RWPE2 (cell line): ENCODE measurements at regions not wholly inside any gene's neighbourhood (a gene's known extent, or its start where the extent isn't known, plus 50 kb on each side); places are given as distances from the start of the nearest gene placed in this dataset.
A peak's percentile ranks its signal among the peaks of the same experiment; 100 is the strongest.

Experiments
- ATAC-seq: fragments of 200-7000 bp; cut with Tn5 transposase; 3 replicates; pipeline ENCODE4 v1.9.1; 2021; ENCODE audit warnings: low read depth
- DNase-seq: peaks from one replicate; pipeline ENCODE4 v3.0.0-alpha.2; 2020; ENCODE audit warnings: low spot score
- H3K27ac ChIP-seq: fragments of 450-650 bp; 2 replicates; pipeline ENCODE4 v1.5.1; 2017; ENCODE audit warnings: mild to moderate bottlenecking; ENCODE audit not compliant: poor library complexity, severe bottlenecking
- H3K27me3 ChIP-seq: fragments of 250-450 bp; sonication (Bioruptor Pico); 2 replicates; pipeline ENCODE4 v1.5.1; 2021; ENCODE audit warnings: mild to moderate bottlenecking, moderate library complexity; ENCODE audit not compliant: insufficient read depth, poor library complexity, severe bottlenecking
- H3K36me3 ChIP-seq: fragments of 250-450 bp; sonication (Bioruptor Pico); 2 replicates; pipeline ENCODE4 v1.5.1; 2020; ENCODE audit warnings: low read depth, mild to moderate bottlenecking, moderate library complexity
- H3K4me1 ChIP-seq: fragments of 250-450 bp; sonication (Bioruptor Pico); 2 replicates; pipeline ENCODE4 v1.5.1; 2021; ENCODE audit warnings: mild to moderate bottlenecking, moderate library complexity; ENCODE audit not compliant: insufficient read depth, poor library complexity, severe bottlenecking
- H3K4me3 ChIP-seq: fragments of 250-450 bp; sonication (Bioruptor Pico); 2 replicates; pipeline ENCODE4 v1.5.1; 2021; ENCODE audit warnings: mild to moderate bottlenecking, moderate library complexity; ENCODE audit not compliant: severe bottlenecking
- H3K9me3 ChIP-seq: fragments of 250-450 bp; sonication (Bioruptor Pico); 2 replicates; pipeline ENCODE4 v1.5.1; 2021; ENCODE audit warnings: mild to moderate bottlenecking, moderate library complexity; ENCODE audit not compliant: severe bottlenecking
- TF ChIP-seq, protein P1 (sequence below): fragments of 450-650 bp; IDR thresholded peaks from one replicate; pipeline ENCODE4 v1.5.1; 2017; ENCODE audit warnings: mild to moderate bottlenecking, moderate library complexity; ENCODE audit not compliant: poor library complexity, severe bottlenecking

GRCh38 chr2:37543999-37544557 is 127.4 kb downstream of the CDC42EP3 start:
- H3K27me3 ChIP-seq, result no peaks in the 10 kb centered on the region
- H3K9me3 ChIP-seq, result peaks cover 3% of the 10 kb centered on the region
- H3K4me1 ChIP-seq, result no peaks in the 10 kb centered on the region
- H3K4me3 ChIP-seq, result no peak overlapping the region
- H3K27ac ChIP-seq, result no peak overlapping the region
- ATAC-seq (no peak), DNase-seq (no peak)
- H3K36me3 ChIP-seq, result no peaks in the 10 kb centered on the region
- TF ChIP-seq, protein P1, sequence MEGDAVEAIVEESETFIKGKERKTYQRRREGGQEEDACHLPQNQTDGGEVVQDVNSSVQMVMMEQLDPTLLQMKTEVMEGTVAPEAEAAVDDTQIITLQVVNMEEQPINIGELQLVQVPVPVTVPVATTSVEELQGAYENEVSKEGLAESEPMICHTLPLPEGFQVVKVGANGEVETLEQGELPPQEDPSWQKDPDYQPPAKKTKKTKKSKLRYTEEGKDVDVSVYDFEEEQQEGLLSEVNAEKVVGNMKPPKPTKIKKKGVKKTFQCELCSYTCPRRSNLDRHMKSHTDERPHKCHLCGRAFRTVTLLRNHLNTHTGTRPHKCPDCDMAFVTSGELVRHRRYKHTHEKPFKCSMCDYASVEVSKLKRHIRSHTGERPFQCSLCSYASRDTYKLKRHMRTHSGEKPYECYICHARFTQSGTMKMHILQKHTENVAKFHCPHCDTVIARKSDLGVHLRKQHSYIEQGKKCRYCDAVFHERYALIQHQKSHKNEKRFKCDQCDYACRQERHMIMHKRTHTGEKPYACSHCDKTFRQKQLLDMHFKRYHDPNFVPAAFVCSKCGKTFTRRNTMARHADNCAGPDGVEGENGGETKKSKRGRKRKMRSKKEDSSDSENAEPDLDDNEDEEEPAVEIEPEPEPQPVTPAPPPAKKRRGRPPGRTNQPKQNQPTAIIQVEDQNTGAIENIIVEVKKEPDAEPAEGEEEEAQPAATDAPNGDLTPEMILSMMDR, result no peak

- Histone ChIP-seq H3K9me3 (peaks cover 3% of the 10 kb centered on the region), H3K36me3 (no peaks in the 10 kb centered on the region), H3K27ac (no peak overlapping the region), H3K27me3 (no peaks in the 10 kb centered on the region), H3K4me3 (no peak overlapping the region), H3K4me1 (no peaks in the 10 kb centered on the region)
- ATAC-seq (no peak), DNase-seq (no peak)
- TF ChIP-seq, protein P1, result no peak
These were observed 126.8 kb downstream of the CDC42EP3 start for GRCh38 chr2:37544591-37545031.

- Histone ChIP-seq H3K27me3 (no peaks in the 10 kb centered on the region), H3K36me3 (no peaks in the 10 kb centered on the region), H3K4me1 (peaks cover 9% of the 10 kb centered on the region), H3K27ac (no peak overlapping the region), H3K4me3 (no peak overlapping the region), H3K9me3 (no peaks in the 10 kb centered on the region)
- DNase-seq (no peak), ATAC-seq (no peak)
- TF ChIP-seq, protein P1, result no peak
These were observed 121.8 kb downstream of the CDC42EP3 start for GRCh38 chr2:37549598-37549997.

GRCh38 chr2:37550190-37550589 is 121.3 kb downstream of the CDC42EP3 start:
- TF ChIP-seq, protein P1, result no peak
- ATAC-seq (no peak), DNase-seq (no peak)
- H3K27ac ChIP-seq, result no peak overlapping the region
- no peaks in the 10 kb centered on the region for H3K9me3 ChIP-seq
- no peaks in the 10 kb centered on the region for H3K27me3 ChIP-seq
- H3K4me3 ChIP-seq, result no peak overlapping the region
- peaks cover 9% of the 10 kb centered on the region for H3K4me1 ChIP-seq
- H3K36me3 ChIP-seq, result no peaks in the 10 kb centered on the region

DNA sequence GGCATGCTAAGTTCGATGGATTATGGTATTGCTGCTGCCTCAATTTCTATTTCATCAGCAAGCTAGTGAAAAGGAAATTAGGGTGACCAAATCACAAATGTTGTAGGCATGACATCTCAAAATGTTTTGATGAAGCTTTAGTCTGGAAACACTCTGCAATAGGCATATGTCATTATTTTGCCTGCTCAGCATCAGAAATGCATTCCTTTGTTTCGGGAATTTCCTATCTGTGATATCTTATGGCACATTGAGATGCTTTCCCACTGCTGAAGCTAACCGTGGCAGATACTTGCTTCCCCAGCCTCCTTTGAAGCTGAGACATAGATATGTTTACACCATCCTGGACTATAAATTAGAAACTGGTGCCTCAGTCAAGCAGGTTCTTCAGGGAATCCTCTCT is 119.7 kb downstream of the CDC42EP3 start:
- Histone ChIP-seq H3K4me3 (no peak overlapping the region), H3K27me3 (no peaks in the 10 kb centered on the region), H3K4me1 (peaks cover 9% of the 10 kb centered on the region), H3K36me3 (no peaks in the 10 kb centered on the region), H3K27ac (peak overlapping the region; percentile 19), H3K9me3 (no peaks in the 10 kb centered on the region)
- ATAC-seq, result no peak
- DNase-seq, result no peak
- TF ChIP-seq, protein P1, result no peak
